ENCODE measurements at regions not wholly inside any gene's neighbourhood (a gene's known extent, or its start where the extent isn't known, plus 50 kb on each side); places are given as distances from the start of the nearest gene placed in this dataset.

DNA sequence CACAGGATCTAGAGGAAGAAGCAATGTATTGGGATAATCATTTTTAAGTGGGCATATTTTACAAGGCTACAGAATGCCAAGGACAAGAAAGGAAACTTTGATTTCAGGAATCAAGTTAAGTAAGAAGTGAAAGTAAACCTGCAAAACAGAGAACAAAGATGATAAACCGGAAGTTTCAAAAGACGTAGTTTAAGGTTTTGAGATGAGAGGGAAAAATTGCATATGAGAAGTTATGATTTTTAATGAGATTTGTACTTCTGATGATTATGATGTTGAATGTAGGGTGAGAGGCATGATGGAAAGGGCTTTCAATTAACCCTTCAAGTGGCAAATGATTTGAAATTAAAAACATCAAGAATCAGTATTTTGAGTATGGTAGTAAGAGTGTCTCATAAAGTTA is 134.9 kb downstream of the CAPZA3 start:
- no peak for TF ChIP-seq CTCF (IDR thresholded peaks at IDR 0.05)
- no peak for TF ChIP-seq POLR2A (IDR thresholded peaks at IDR 0.05)

Data from vagina (tissue), 2 donors.